Right renal pelvis (tissue), 4 donors: ENCODE measurements at regions not wholly inside any gene's neighbourhood (a gene's known extent, or its start where the extent isn't known, plus 50 kb on each side); places are given as distances from the start of the nearest gene placed in this dataset.
A peak's percentile ranks its signal among the peaks of the same experiment; 100 is the strongest.

Source experiments
- DNase-seq, 4 donors: peaks; one replicate each; pipeline ENCODE4 v3.0.0-alpha.2; 2013; ENCODE audit warnings: low read depth in 4 of 4, low spot score in 3 of 4, missing footprints in 1 of 4

DNA sequence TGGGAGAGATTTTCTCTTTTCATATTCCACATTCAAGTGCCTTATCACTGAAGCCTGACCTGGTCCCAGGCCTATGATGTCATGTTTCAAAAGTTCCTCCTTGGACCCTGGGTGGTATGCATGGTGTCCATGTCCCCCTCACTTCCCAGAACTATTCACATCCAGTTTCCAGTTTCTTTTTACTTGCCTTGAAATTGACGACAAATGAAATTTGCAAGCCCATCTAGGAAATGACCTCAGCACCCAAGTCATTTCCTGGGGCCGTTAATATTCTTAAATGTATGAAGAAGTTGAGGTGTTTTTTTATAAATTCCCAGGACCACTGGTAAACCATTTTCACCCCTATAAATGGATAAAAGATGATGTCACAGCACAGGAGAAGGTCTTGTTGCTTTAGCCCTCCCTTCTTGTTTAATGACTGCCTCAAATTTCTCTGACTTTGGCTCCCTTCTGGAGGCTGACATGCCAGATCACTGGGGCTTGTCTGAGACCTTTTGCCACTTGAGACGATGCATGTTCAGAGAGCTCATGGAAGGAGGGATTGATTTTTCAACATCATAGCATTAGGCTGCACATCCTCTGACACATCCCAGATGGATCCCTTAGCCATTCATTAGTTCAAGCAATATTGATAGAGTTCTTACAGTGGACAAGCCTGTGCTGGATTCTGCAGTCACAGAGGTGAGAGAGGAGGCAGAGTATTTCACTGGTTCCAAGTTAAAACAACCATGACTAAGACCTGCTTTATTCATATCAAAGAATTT lies 221.3 kb downstream of the PLPP3 start:
- DNase-seq, result peak in 1 of 4 donors; percentile 28

DNA sequence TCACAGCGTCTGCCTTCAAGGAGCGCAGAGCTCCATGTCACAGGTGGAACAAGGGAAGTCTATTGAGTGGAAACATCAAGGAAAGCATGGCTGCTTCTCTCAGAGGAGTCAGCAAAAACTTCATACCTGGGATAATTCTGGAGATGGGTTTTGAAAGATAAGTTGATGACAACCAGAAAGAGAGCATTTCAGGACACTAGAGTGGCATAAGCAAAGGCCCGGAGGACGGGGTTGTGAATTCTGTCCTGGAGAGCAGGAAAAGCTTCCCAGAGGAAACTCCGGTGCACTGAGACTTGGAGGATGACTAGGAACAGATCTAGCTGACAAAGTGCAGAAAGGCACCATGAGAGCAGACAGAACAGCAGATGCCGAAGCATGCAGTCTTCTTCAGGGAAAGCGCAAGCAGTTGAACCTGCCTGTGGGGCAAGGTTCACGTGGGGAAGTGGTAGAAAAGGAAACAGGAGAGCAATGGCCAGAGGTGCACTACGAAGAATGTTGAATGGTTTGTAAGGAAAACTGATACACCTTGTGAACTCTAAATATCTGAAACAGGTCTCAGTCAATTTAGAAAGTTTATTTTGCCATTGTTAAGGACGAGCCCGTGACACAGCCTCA lies 222.9 kb downstream of the PLPP3 start:
- no peak for DNase-seq

DNA sequence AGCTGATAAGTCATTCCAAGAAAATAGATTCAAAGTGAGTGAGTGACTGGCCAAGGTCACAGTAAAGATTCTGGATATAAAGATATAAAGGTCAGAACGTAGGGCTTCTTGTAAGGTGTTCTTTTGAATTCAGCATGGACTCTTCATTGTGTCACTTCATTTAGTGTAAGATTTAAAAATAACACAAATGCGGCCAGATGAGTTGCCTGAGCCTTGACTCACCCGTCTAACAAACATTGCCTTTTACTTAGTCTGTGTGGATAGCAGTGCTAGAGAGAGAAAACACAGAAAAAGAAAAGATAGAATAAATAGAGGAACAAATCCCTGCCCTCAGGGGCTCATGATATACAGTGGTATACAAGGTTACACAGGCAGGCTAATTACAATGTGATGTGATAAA lies 223.4 kb downstream of the PLPP3 start:
- no peak for DNase-seq

DNA sequence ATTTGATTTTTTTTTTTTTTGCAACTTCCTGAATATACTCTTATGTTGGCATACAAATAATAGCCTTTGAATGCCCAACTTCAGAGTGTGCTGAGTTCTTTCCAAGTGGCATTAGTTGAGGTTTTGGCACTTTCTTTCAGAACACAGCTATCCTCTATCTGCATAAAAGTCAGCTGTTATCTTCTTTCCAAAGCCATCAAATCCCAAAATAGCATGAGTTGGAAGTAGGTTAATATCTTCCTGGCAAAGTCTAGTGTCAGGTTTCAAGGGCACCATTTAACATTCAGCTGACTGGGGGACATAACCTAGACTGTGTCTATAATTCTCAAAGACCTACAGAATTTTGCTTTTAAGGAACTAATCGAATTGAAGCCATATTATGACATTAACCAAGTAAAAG lies 223.9 kb downstream of the PLPP3 start:
- DNase-seq, result no peak

DNA sequence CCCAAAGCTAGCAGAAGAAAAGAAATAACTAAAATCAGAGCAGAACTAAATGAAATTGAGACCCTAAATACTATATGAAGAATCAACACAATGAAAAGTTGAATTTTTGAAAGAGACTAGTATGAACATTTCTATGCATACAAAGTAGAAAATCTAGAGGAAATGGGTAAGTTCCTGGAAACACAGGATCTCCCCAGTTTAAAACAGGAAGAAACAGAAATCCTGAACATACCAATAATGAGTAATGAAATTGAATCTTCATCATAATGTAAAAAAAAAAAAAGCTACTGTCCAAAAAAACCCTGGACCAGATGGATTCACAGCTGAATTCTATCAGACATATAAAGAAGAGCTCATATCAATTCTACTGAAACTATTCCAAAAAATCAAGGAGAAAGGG lies 233.5 kb downstream of the PLPP3 start:
- DNase-seq, result no peak

DNA sequence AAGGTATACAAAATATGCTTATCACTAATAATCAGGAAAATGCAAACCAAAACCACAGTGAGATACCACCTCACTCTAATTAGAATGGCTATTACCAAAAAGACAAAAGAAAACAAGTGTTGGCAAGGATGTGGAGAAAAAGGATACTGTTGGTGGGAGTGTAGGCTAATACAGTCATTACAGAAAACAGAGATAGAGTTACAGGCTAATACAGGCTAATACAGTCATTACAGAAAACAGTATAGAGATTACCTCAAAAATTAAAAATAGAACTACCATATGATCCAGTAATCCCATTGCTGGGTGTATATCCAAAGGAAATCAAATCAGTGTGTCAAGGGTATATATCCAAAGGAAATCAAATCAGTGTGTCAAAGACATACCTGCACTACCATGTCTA lies 238.4 kb downstream of the PLPP3 start:
- DNase-seq, result no peak

DNA sequence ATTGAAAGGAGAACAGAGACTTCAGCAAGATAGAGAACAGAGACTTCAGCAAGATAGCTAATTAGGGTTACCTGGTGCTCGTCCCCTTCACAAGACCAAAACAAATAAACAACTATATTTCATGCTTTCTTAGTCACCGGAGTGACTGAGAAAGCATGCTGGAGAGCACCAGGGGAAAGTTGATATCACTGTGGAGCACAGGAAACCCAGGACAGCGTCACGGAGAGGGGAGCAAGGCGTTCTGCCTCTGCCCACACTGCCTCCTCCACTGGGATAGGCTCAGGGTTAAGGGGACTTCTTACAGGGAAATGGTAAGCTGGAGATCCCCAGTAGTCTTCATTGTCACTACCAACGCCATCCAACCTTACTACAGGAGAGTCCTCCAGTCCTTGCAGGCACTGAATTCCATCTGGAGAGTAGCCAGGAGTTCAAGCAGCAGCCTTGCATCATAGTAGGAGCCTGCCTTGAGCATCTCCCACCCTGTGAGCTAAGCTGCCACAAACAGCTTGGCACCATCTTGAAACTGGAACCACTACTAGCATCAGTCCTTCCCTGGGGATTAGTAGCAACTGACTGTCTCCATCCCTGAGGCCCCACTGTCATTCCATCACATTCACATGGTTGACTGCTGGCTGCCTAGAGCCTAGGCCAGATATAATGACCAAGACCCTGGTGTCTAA lies 239.4 kb downstream of the PLPP3 start:
- DNase-seq, result no peak

DNA sequence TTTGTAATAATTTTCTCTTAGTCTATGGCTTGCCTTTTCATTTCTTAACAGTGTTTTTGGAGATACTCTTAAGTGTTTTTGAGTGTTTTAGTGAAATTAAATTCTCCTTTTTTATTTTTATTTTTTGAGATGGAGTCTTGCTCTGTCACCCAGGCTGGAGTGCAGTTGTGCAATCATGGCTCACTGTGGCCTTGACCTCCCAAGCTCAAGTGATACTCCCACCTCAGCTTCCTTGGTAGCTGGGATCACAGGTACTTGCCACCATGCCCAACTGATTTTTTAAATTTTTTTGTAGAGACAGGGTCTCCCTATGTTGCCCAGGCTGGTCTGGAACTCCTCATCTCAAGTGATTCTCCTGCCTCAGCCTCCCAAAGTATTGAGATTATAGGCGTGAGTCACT lies 240.3 kb downstream of the PLPP3 start:
- no peak for DNase-seq

DNA sequence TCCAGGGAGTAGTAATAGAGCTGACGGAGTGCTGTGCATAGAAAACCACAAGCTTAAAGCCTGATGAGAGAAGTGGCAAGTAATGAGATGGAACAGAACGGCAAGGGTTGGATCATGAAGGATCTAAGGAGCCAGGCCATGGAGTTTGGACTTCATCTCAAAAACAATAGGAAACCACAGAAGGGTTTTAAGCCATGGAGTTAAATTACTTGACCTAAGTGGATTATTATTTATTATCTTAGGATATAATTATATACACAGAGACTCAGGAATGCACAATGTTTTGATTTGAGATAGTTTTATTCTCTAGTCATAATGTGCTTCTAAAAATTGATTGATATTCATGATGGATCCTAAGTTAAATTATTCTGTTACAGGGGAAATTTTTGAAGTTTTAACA lies 242.4 kb downstream of the PLPP3 start:
- no peak for DNase-seq

DNA sequence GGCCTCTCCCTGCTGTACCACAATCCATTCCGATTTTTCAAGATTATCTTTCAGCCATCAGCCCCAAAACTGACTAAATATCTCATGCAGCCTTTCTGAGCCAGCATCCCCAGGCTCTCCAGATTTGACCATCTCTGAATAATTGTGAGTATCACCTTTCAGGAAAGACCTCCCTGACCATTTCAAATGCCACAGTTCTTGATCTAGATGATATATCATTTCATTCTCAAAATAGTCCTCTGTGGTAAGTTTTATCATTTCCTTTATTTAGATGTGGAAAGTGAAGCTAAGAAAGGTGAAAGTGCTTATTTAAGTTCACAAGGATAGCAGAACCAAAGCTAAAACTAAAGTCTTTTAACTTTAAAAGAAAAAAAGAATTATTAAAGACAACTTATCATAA lies 244.0 kb downstream of the PLPP3 start:
- no peak for DNase-seq

DNA sequence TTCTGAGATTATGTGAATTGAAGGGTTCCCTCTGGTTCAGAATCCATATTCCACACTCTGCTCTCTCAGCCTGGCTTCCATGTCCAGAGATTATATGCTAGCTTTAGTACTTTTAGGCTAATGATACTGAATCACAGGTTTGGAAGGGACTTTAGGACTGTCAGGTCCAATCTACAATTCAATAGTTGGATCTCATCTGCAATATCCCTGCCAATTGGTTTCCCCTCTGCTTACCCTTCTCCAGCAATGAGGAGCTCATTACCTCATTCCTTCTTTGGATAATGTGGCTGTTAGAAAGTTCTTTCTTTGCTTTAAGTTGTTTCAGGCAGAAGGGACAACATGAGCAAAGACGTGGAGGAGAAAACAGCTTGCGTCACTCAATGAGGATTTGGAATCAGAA lies 245.3 kb downstream of the PLPP3 start:
- no peak for DNase-seq

DNA sequence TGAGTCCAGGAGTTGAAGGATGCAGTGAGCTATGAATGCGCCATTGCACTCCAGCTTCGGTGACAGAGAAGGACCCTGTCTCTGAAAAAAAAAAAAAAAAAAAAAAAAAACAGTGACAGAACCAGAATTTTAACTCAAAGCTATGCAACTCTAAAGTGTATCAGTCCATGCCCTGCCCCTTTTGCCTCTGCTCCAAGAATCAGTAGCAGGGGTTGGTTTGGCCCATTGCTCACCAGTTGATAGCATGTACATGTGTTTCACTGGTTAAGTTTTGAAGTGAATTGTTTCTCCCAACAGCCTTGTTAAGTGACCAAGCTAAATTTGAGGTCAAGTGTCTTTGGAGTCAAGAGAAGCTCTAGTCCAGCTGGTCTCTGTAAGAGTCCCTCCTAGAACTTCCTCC lies 245.9 kb downstream of the PLPP3 start:
- no peak for DNase-seq

DNA sequence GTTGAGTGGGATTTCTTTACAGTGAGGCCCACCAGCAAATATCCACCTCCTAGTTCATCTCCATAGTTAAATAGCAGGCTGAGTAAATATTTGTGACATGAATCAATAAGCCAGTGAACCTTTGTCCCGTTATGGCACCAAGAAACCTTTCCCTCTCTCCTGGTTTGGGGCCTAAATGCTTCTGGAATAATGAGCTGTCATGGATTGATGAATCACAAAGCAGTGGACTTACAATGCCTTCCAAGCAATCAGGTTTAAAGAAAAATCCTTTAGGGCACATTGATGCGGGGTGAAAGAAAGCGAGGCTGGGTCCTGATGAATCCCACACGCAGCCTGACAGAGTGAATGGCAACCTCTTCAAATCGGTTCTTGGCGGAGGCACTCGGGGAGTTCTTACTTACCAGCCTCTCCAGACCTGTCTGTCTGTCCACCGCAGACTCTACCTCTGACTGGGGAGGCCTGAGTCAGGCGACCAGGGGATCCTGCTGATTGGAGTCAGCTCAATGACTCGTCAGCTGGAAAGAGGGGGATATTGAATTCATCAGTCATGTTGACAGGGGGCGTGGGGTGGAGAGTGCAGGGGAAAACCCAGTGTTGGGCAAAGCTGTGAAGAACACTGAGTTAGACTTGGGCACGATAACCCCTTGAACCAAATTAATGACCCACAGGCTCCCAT lies 247.3 kb downstream of the PLPP3 start:
- no peak for DNase-seq

DNA sequence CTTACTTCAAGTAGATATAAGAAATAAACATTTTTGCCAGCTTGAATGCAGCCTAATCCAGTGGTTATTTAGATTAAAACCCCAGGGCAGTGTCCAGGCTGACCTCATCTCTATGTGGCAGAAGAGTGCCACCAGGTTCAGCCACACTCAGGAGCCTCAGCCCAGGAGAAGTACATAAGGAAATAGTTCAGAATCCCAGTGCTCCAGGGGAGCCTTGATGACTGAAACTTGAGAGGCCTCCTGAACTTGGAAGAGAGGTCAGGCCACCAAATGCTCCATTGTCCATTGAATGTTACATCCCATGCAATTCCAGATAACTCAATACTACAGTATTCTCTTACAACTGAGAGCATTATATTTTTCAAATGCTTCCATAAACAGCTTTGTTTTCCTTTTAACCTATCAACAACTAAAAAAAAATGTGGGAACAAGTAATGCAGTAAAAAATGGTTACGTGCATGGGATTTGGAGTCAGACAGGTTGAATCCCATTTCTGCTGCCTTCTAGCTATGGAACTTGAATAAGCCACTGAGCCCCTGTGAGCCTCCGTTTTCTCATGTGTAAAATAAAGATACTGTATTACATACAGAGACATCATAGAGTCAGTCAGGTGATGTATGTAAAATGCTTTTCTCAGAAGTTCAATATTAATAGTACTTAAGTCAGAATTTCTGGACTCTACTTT lies 248.0 kb downstream of the PLPP3 start:
- no peak for DNase-seq

DNA sequence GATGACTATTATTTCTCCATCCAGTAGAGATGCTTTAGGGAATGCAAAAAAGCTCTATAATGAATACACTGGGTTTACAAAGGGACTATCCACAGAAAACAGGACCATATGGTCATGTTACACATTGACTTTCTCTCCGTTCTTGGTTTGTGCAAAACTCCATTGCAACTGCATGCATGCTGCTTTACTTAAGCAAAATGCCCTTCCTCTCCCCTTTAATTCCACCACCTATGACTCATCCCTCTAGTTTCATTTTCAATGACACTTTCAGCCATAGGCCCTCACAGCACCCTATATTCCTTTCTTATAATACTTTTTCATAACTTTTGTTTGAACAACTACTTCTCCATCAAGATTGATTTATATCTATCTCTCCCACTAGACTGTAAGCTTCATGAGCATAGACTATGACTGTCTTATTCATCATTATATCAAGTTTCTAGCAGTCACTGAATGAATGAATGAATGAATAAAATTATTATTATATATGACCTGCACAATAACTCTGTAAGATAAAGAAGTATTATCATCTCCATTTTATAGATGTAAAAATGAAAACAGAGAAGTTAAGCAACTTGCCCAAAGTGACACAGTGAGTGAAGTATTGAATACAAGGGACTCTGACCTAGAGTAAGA lies 248.9 kb downstream of the PLPP3 start:
- DNase-seq, result no peak

DNA sequence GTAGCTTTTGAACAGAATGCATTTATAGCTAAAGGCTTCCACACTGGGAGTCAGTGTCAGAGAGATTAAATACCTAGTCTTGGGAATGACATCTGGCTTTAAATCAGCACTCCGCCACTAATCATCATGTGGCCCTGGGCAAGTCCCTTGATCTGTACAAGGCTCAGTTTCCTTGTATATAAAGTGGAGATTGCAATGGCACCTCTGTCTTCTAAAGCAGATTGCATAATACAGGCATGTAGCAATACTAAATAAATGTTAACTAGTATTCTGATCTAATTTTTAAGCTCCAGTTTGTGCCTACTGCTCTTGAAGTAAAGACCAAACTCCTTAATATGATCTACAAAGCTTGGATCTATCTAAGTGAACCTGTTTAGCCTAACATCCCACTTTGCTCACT lies 249.4 kb downstream of the PLPP3 start:
- DNase-seq, result no peak

DNA sequence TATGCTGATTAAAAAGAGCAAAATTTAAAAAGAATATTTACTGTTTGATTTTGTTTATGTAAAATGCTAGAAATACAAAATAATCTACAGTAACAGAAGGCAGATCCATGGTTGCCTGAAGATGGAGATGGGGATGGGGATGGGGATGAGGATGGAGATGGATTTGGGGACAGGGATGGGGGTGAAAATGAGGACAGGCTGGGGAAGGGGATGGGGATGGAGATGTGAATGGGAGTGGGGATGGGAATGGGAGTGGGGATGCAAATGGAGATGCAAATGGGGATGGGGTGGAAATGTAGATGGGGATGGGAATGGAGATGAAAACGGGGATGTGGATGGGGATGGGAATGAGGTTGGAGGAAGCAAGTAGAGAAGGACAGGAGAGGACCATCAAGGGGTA lies 252.2 kb downstream of the PLPP3 start:
- no peak for DNase-seq

DNA sequence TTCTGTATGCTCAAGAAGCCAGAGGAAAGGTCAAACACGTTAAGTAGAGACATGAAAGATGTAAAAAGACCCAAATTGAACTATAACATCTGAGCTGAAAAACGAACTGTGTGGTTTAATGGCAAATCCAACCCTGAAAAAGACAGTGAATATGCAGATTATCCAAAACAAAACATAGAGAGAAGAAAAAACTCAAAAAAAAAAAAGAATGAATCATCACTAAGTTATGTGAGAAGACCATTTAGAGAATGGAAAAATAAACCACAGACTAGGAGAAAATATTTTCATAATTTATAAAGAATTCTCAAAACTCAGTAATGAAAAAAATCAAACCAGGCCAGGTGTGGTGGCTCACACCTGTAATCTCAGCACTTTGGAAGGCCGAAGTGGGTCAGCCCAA lies 253.3 kb downstream of the PLPP3 start:
- DNase-seq, result no peak

DNA sequence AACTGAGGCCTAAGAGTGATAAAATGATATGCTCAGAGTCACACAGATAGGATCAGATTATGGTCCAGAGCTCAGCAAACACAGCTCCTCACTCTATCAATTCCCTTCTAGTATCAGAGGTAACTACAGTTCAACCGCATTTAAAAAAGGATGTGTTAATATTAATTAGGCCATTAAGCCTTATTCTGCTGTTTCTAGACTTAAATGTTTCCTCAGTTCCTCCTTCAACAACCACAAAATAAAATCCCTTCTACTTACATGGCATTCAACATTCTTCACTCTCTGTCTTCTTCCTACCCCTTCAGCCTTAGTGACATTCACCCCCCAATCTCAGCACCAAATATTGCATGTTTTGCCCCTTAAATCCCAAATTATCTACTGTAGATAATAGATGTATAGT lies 254.9 kb downstream of the PLPP3 start:
- no peak for DNase-seq

DNA sequence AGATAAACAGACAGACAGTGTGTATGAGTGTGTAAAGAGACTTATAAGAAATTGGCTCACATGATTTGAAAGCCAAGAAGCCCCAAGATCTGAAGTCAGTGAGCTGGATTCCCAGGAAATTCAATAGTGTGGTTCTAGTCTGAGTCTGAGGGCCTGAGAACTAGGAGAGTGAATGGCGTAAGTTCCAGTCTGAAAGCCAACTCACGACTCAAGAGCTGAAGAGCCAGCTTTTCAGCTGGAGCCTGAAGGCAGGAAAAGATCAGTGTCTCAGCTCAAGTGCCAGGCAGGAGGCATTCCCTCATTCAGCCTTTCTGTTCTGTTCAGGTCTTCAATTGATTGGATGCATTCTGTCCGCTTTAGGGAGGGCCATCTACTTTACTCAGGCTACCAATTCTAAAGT lies 257.2 kb downstream of the PLPP3 start:
- no peak for DNase-seq

DNA sequence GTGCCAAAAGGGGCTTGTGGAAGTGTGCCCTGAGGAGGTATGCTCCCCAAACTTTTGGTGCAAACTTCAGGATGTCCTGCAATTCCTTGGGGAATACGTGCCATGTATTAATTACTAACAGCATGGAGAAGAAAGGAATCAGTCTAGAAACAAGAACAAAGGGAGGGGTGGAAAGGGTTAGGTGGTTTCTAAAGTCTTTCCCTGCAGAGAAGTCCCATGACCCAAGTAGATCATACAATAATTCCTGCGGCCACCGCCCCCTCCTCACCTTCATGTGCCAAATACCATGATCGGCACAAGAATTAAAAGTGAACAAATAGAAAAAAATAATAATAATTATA lies 258.2 kb downstream of the PLPP3 start:
- no peak for DNase-seq
